ENCODE measurements at regions not wholly inside any gene's neighbourhood (a gene's known extent, or its start where the extent isn't known, plus 50 kb on each side); places are given as distances from the start of the nearest gene placed in this dataset.
"Not testable (repeated sequence)": the region's sequence is repeated elsewhere in the genome, so short reads cannot be mapped to it uniquely, and the experiment has no call there.

- no peak for DNase-seq
These were observed 134.6 kb upstream of the RCN1 start for GRCh38 chr11:31956310-31956709.

- no peak for DNase-seq
These were observed 135.0 kb upstream of the RCN1 start for GRCh38 chr11:31955838-31956237.

GRCh38 chr11:31953803-31954327, 137.0 kb upstream of the RCN1 start:
- no peak for DNase-seq

- DNase-seq: not testable (repeated sequence)
These were observed 138.6 kb upstream of the PAX6 start for GRCh38 chr11:31949733-31950200.

GRCh38 chr11:31947051-31947450, 135.9 kb upstream of the PAX6 start:
- no peak for DNase-seq

- no peak for DNase-seq
These were observed 132.1 kb upstream of the PAX6 start for GRCh38 chr11:31943056-31943780.

GRCh38 chr11:31940371-31941037, 129.4 kb upstream of the PAX6 start:
- no peak for DNase-seq

GRCh38 chr11:31939004-31939403, 127.9 kb upstream of the PAX6 start:
- no peak for DNase-seq

GRCh38 chr11:31936312-31936711, 125.2 kb upstream of the PAX6 start:
- DNase-seq: no peak

GRCh38 chr11:31932879-31933278, 121.8 kb upstream of the PAX6 start:
- no peak for DNase-seq

- no peak for DNase-seq
These were observed 116.9 kb upstream of the PAX6 start for GRCh38 chr11:31927982-31928381.

- DNase-seq: no peak
These were observed 115.8 kb upstream of the PAX6 start for GRCh38 chr11:31926816-31927528.

- DNase-seq: no peak
These were observed 115.0 kb upstream of the PAX6 start for GRCh38 chr11:31926106-31926505.

GRCh38 chr11:31922450-31922849, 111.3 kb upstream of the PAX6 start:
- DNase-seq: no peak

GRCh38 chr11:31921081-31921480, 110.0 kb upstream of the PAX6 start:
- no peak for DNase-seq

- DNase-seq: no peak
These were observed 108.1 kb upstream of the PAX6 start for GRCh38 chr11:31919175-31919574.

- no peak for DNase-seq
These were observed 104.7 kb upstream of the PAX6 start for GRCh38 chr11:31915867-31916266.

GRCh38 chr11:31913985-31914384, 102.9 kb upstream of the PAX6 start:
- DNase-seq: no peak

- DNase-seq: no peak
These were observed 101.7 kb upstream of the PAX6 start for GRCh38 chr11:31912808-31913207.

GRCh38 chr11:31910950-31911576, 99.9 kb upstream of the PAX6 start:
- no peak for DNase-seq

- DNase-seq: no peak
These were observed 92.3 kb upstream of the PAX6 start for GRCh38 chr11:31903225-31904074.

GRCh38 chr11:31902706-31903105, 91.6 kb upstream of the PAX6 start:
- DNase-seq: no peak
